ENCODE measurements at regions not wholly inside any gene's neighbourhood (a gene's known extent, or its start where the extent isn't known, plus 50 kb on each side); places are given as distances from the start of the nearest gene placed in this dataset.

DNA sequence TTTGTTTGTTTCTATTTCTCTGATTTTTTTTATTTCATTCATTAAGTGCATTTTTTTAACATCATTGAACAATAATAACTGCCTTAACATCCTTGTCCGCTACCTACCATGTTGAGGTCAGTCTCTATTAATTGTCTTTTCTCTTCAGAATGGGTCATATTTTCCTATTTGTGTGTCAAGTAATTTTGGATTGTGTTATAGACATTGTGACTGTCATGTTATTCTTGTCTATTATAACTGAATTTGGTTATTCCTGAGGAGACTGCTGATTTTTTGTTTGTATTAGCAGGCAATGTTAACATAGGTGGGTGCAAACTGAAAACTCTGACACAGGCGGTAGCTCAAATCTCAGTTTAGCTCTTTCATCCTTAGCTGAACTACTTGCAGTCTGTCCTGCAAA, 169.9 kb downstream of the DICER1 start:
- Histone ChIP-seq H2AFZ (no peak overlapping the region), H3K4me2 (no peak overlapping the region), H3K79me2 (replicated peaks; ENCODE audit: insufficient read depth) (no peaks in the 10 kb centered on the region), H3K4me1 (ENCODE audit: insufficient read depth) (no peaks in the 10 kb centered on the region), H3K9me2 (ENCODE audit: insufficient read depth) (no peaks in the 10 kb centered on the region), H3K36me3 (ENCODE audit: insufficient read depth) (no peaks in the 10 kb centered on the region), H3K27me3 (ENCODE audit: insufficient read depth) (no peaks in the 10 kb centered on the region), H3K27ac (ENCODE audit: low read depth) (no peak overlapping the region), H4K20me1 (replicated peaks; ENCODE audit: insufficient read depth) (no peaks in the 10 kb centered on the region), H3K4me3 (no peak overlapping the region), H3F3A (replicated peaks; ENCODE audit: low read depth) (no peaks in the 10 kb centered on the region)
- peaks cover 3% of the 10 kb centered on the region; the same call in 1 of the 3 replicates for H3K36me3 Mint-ChIP-seq (ENCODE audit: low read depth)
- H3K4me1 Mint-ChIP-seq: no peaks in the 10 kb centered on the region
- ATAC-seq (no peak), DNase-seq (ENCODE audit: low spot score) (no peak)
- H3K4me3 Mint-ChIP-seq: no peak overlapping the region
- TF ChIP-seq, protein P1, sequence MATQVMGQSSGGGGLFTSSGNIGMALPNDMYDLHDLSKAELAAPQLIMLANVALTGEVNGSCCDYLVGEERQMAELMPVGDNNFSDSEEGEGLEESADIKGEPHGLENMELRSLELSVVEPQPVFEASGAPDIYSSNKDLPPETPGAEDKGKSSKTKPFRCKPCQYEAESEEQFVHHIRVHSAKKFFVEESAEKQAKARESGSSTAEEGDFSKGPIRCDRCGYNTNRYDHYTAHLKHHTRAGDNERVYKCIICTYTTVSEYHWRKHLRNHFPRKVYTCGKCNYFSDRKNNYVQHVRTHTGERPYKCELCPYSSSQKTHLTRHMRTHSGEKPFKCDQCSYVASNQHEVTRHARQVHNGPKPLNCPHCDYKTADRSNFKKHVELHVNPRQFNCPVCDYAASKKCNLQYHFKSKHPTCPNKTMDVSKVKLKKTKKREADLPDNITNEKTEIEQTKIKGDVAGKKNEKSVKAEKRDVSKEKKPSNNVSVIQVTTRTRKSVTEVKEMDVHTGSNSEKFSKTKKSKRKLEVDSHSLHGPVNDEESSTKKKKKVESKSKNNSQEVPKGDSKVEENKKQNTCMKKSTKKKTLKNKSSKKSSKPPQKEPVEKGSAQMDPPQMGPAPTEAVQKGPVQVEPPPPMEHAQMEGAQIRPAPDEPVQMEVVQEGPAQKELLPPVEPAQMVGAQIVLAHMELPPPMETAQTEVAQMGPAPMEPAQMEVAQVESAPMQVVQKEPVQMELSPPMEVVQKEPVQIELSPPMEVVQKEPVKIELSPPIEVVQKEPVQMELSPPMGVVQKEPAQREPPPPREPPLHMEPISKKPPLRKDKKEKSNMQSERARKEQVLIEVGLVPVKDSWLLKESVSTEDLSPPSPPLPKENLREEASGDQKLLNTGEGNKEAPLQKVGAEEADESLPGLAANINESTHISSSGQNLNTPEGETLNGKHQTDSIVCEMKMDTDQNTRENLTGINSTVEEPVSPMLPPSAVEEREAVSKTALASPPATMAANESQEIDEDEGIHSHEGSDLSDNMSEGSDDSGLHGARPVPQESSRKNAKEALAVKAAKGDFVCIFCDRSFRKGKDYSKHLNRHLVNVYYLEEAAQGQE (IDR thresholded peaks at IDR 0.05; ENCODE audit: unreplicated experiment): no peak
- TF ChIP-seq EZH2 (IDR thresholded peaks at IDR 0.05; ENCODE audit: low read depth, unreplicated experiment): no peak
- H3K27me3 Mint-ChIP-seq (ENCODE audit: insufficient read depth, low read depth, poor library complexity): peaks cover 2% of the 10 kb centered on the region
- no peak overlapping the region for H3K27ac Mint-ChIP-seq
- H3K9me3 Mint-ChIP-seq: peaks cover 7% of the 10 kb centered on the region; the same call in 2 of the 3 replicates

- no peaks in the 10 kb centered on the region for H3K9me3 Mint-ChIP-seq
- Histone ChIP-seq H3K79me2 (replicated peaks; ENCODE audit: insufficient read depth) (no peaks in the 10 kb centered on the region), H3K9me2 (ENCODE audit: insufficient read depth) (no peaks in the 10 kb centered on the region), H3K36me3 (ENCODE audit: insufficient read depth) (no peaks in the 10 kb centered on the region), H3F3A (replicated peaks; ENCODE audit: low read depth) (no peaks in the 10 kb centered on the region), H3K4me2 (no peak overlapping the region), H4K20me1 (replicated peaks; ENCODE audit: insufficient read depth) (no peaks in the 10 kb centered on the region), H3K27me3 (ENCODE audit: insufficient read depth) (no peaks in the 10 kb centered on the region), H2AFZ (no peak overlapping the region), H3K4me3 (no peak overlapping the region), H3K27ac (ENCODE audit: low read depth) (no peak overlapping the region), H3K4me1 (ENCODE audit: insufficient read depth) (no peaks in the 10 kb centered on the region)
- DNase-seq (ENCODE audit: low spot score): peak; percentile 21
- peaks cover 3% of the 10 kb centered on the region; the same call in 2 of the 3 replicates for H3K4me1 Mint-ChIP-seq
- peaks cover 4% of the 10 kb centered on the region for H3K27me3 Mint-ChIP-seq (ENCODE audit: insufficient read depth, low read depth, poor library complexity)
- ATAC-seq: no peak
- H3K4me3 Mint-ChIP-seq: no peak overlapping the region
- no peaks in the 10 kb centered on the region; the same call in 2 of the 3 replicates for H3K36me3 Mint-ChIP-seq (ENCODE audit: low read depth)
- no peak overlapping the region for H3K27ac Mint-ChIP-seq
- TF ChIP-seq ZNF331 (CRISPR knock-in tag; IDR thresholded peaks at IDR 0.05; ENCODE audit: low read depth) (no peak), EZH2 (IDR thresholded peaks at IDR 0.05; ENCODE audit: low read depth, unreplicated experiment) (no peak), ZNF114 (CRISPR knock-in tag; IDR thresholded peaks at IDR 0.05) (no peak), ZNF462 (CRISPR knock-in tag; IDR thresholded peaks at IDR 0.05) (no peak), ETS1 (IDR thresholded peaks at IDR 0.05) (no peak), NANOG (IDR thresholded peaks at IDR 0.05; ENCODE audit: borderline replicate concordance) (no peak), POLR2AphosphoS5 (IDR thresholded peaks at IDR 0.05; ENCODE audit: low read depth) (no peak)
Measured at GRCh38 chr14:94979891-94980290, 177.4 kb downstream of the DICER1 start.
